DMS153 treated with DMSO at 0.1 percent for 48 hours (cell line): ENCODE measurements at regions not wholly inside any gene's neighbourhood (a gene's known extent, or its start where the extent isn't known, plus 50 kb on each side); places are given as distances from the start of the nearest gene placed in this dataset.
A peak's percentile ranks its signal among the peaks of the same experiment; 100 is the strongest.

Experiments used
- DNase-seq: peaks from one replicate; lab custom pipeline; 2025; ENCODE audit not compliant: unreplicated experiment; lab: John Stamatoyannopoulos, UW

DNA sequence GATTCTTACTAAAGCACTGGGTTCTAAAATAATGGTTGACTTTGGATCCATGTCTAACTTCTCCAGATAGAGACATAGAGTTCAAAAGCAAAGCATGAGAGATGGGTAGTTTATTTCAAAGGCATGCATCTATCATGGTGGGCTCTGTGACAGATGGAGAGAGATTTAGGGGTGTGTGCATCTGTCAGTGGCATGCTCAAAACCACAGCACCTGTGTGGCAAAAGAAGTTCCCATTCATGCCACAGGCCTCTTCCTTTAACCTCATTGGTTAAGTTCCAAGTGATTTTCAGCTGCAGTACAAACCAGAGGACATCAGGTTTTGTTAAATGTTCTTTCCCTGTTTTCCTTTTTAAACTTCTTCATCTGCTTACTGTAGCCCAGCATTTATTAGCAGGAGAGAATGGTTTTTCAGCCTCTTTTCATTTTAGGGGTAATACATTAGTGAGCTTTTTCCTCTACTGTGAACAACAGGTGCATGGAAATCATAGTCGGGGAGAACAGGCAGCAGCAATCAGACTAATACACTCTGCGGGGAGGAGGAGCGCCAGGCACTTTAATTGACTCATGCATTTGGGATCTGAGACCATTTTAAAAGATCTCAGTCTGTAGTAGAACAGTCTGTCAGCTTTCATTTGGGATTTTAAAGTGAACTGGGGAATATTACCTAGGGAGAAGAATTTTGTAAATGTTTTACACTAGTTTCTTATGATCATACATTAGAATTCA, 52.4 kb upstream of the UPP2 start:
- DNase-seq = no peak

DNA sequence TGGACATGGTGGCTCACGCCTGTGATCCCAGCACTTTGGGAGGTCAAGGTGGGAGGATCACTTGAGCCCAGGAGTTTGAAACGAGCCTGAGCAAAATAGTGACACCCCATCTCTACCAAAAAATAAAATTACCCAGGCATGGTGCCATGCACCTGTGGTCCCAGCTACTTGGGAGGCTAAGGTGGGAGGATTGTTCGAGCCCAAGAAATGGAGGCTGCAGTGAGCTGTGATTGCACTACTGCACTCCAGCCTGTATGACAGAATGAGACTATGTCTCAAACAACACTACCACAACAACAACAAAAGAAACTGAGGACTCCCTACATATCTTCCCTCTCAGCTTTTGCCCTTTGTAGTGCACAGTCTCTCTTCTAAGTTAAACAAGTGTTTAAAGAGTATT, 53.3 kb upstream of the UPP2 start:
- no peak for DNase-seq

- DNase-seq = no peak
These were observed 54.5 kb upstream of the UPP2 start for GRCh38 chr2:158047156-158047611.

GRCh38 chr2:158046121-158046880, 55.4 kb upstream of the UPP2 start:
- no peak for DNase-seq

GRCh38 chr2:158045362-158045761, 56.3 kb upstream of the UPP2 start:
- DNase-seq = no peak

GRCh38 chr2:158043181-158043948, 58.3 kb upstream of the UPP2 start:
- DNase-seq = no peak

DNA sequence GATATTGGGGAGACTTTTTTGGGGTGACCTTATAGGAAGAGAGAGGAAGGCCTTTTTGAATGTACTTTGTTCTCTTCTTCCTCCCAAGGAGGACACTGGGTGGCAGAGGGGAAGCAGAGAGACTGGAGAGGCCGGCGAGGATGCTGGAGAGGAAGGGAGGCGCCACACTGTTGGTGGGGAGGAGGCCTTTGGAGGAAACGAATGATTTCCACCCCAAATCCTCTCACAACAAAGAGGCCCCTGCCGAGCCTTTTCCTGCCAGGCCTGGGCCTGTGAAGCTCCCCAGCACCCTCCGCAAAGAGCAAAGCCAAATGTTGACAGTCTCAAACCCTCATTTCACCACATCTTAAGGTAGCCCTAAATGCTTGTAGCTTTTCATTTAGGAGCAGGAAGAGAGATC, 59.0 kb upstream of the UPP2 start:
- DNase-seq = no peak

DNA sequence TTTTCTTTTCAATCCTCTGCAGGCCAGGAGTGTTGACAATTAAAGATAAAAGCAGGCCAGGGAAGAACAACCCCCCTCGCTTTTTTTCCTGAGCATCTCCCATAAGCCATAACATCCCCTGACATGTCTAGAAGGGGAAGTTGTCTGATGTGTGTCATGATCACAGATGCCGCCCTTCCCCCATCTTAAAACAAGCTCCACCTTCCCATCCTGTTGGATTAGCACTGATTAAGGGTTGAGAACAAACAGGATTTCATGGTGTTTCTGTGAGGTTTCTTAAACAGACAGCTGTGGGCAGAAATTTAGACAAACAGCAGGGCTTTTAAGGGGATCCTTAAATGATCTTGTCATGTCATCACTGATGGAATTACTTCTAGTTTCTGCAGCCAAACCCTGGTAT, 59.4 kb upstream of the UPP2 start:
- DNase-seq = no peak

- DNase-seq = no peak
These were observed 60.3 kb upstream of the UPP2 start for GRCh38 chr2:158041400-158041799.

DNA sequence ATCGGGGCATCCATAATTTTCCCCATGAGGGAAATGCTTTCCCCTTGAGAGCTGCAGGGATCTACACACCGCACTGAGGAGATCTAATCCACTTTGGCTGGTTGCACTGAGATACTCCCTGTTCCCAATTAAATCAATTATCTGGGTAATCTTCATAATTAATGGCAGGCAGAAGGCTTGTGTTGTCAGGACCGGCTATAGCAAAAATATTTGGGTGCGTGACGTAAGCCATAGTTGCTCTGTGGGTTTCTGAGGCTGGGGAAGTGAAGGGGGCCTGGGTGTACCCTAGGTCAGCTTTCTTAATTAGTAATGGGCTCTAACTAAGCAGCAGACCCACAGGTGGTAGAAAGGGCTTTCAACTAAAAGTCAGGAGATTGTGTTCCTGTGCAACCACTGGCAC, 62.8 kb upstream of the UPP2 start:
- no peak for DNase-seq

DNA sequence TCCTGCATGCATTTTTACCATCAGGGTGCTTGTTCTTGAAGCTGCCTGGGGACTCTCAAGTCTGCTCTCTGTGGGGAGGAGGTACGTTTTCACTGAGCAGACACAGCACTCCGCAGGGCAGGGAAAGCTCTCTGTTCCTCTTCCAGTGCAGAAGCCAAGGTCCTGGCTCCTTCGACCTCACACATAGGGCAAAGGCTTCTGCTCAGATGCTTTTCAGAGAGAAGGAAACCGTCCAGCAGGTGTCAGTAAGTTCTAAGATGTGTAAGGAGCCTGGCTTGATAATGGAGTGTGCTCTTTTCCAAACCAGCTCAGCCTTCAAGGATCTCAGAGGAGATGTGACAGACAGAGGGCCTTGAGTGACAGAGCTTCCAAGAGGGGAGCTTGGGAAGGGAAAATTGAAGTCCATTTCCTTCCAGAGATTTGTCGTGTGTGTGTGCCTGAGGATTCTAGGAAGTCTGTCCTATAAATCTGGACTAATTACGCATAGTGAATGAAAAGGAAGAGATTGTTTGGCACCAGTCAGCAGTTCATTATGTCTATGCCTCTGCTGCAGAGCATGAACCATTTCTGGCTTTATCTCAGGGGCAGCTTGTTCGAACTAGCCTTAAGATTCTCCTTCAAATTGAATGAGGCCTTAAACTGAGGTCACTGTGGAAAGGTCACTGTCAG, 67.3 kb upstream of the UPP2 start:
- peak; percentile 55 for DNase-seq

- DNase-seq = no peak
These were observed 70.3 kb upstream of the UPP2 start for GRCh38 chr2:158031371-158031770.

- DNase-seq = no peak
These were observed 76.2 kb upstream of the UPP2 start for GRCh38 chr2:158025255-158025996.

DNA sequence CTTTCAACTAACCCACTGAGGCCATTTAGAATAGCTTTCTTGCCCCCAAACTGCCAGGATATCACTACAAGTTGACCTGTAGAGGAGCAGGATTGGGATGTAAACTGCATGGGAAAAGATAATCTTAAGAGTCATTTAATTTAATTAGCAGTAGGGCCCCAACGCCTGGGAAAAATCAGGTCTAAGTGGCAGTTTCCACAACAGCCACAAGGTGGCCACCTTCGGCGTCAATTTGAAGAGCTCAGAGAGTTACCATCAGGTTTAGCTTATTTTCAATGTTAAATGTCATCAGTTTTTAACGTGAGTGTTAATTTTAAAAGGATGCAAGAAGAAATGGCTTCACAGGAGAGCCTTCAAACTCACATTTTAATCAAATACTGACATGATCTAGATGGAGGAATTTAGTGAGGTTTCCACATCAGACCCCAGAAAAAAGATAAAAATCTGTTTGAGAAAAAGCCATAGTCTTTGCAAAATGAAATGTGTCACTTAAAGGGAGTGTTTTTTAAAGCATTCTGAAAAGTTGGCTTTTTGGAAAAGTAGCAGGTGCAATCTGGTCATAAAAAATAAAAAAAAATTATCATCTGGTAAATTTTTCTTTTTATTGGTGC, 77.3 kb upstream of the UPP2 start:
- no peak for DNase-seq

DNA sequence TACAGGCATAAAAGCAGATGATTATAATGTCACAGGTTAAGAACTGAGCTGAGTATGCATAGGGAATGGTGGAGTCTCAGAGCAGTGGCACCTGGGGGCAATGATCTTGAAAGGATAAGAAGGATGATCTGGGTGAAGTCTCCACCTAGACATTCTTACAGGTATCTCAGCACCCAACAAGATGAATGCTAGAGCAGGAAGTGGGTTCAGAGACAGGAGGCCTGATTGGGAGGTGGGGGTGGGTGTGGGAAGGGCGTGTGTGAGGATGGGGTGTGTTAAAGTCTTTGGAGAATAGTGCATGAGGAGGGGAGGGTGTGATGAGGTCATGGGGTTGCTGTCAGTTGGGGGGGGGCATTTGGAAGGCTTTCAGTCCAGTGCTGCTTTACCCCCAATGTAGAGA, 78.8 kb upstream of the UPP2 start:
- DNase-seq = no peak

DNA sequence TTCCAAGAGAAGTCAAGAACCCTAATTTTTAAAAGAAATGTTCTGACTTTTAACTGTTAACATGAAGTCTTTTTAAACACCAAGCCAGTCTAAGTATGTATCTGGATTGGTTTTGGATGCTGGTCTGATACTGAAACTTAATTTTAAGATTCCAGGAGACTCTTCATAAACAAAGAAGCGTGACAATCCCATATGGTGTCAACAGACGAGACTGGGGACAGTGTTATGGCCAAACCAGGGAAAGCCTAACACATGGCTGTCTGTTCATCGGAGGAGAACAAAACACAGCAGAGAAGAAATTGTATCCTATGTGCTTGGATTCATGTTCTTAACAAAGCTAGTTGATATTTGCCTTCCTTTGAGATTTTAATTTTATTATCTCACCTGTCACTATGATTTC, 80.5 kb upstream of the UPP2 start:
- DNase-seq = no peak

DNA sequence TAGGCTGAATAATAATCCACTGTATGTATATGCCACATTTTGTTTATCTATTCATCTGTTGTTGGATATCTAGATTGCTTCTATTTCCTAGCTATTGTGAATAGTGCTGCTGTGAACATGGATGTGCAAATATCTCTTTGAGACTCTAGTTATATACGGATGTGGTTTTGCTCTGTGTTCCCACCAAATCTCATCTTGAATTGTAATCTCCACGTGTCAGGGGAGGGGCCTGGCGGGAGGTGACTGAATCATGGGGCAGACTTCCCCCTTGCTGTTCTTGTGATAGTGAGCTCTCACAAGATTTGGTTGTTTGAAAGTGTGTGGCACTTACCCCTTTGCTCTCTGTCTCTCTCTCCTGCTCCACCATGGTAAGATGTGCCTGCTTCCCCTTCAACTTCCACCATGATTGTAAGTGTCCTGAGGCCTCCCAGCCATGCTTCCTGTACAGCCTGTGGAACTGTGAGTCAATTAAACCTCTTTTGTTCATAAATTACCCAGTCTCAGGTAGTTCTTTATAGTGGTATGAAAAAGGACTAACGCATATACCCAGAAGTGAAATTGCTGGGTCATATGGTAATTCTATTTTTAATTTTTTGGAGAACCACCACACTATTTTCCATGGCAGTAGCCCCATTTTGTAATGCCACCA, 86.1 kb upstream of the UPP2 start:
- DNase-seq = no peak

GRCh38 chr2:158013891-158014290, 87.8 kb upstream of the UPP2 start:
- DNase-seq = no peak

DNA sequence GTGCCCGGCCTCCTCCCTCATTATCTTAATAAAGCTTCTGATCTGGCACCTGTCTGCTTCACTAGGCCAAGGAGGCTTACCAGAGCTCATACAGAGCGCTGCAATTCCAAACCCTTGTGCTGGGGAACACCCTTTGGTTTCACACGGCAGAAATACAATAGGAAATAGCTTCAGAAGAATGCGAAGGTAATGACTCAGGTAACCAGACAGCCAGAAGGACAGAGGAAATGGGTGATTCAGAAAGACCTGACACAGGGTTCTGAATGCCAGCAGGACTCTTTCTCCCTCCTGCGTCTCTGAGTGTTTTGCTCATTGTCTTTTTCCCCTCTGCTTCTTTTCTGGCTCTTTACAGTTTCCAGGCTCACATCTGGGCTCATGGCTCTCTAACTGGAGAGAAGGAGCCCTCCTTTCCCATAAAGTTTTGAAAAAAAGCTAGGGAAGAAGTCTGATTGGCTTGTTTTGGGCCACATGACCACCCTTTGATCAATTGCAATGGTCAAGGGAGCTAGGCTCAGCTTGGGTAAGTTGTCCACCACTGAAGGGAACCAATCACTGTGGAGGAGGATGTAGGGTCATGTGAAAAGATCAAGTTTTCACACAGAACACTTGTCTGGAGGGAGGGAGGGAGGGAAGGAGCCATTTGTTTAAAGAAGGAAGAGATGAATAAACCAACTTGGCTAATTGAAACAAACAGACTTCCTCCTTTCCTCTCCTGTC, 90.5 kb upstream of the UPP2 start:
- no peak for DNase-seq
